KMS-11 (cell line): ENCODE measurements at regions not wholly inside any gene's neighbourhood (a gene's known extent, or its start where the extent isn't known, plus 50 kb on each side); places are given as distances from the start of the nearest gene placed in this dataset.

Source experiments
- H2AFZ ChIP-seq: fragments of 200-600 bp; sonication (generic); 2 replicates; pipeline ENCODE4 v1.6.1; 2016; ENCODE audit warnings: antibody characterized with exemption, mixed run types, low read depth
- H3K27ac ChIP-seq: fragments of 200-600 bp; sonication (generic); 2 replicates; pipeline ENCODE4 v1.6.1; 2016; ENCODE audit warnings: mild to moderate bottlenecking, mixed run types
- H3K27me3 ChIP-seq: fragments of 200-600 bp; sonication (generic); 2 replicates; pipeline ENCODE4 v1.6.1; 2017; ENCODE audit warnings: mild to moderate bottlenecking, low read depth, mixed run types, moderate library complexity; ENCODE audit not compliant: insufficient read depth
- H3K36me3 ChIP-seq: fragments of 200-600 bp; sonication (generic); 2 replicates; pipeline ENCODE4 v1.6.1; 2017; ENCODE audit warnings: mild to moderate bottlenecking, mixed run types; ENCODE audit not compliant: insufficient read depth
- H3K4me1 ChIP-seq: fragments of 200-600 bp; sonication (generic); 2 replicates; pipeline ENCODE4 v1.6.1; 2016; ENCODE audit warnings: mild to moderate bottlenecking, low read depth, mixed run types; ENCODE audit not compliant: poor library complexity, severe bottlenecking
- H3K4me2 ChIP-seq: fragments of 200-600 bp; sonication (generic); 2 replicates; pipeline ENCODE4 v1.7.0; 2016; ENCODE audit warnings: mild to moderate bottlenecking, mixed run types
- H3K4me3 ChIP-seq: fragments of 200-600 bp; sonication (generic); IDR thresholded peaks from 2 replicates; pipeline ENCODE4 v1.6.1; 2017; ENCODE audit warnings: low read depth, low read length, mixed read lengths; ENCODE audit not compliant: insufficient read depth
- H3K79me2 ChIP-seq: fragments of 200-600 bp; sonication (generic); 2 replicates; pipeline ENCODE4 v1.6.1; 2016; ENCODE audit warnings: low read depth, mixed run types; ENCODE audit not compliant: insufficient read depth
- H3K9ac ChIP-seq: fragments of 200-600 bp; sonication (generic); 2 replicates; pipeline ENCODE4 v1.6.1; 2016; ENCODE audit warnings: mild to moderate bottlenecking, mixed run types
- H4K20me1 ChIP-seq: fragments of 200-600 bp; sonication (generic); 2 replicates; pipeline ENCODE4 v1.6.1; 2016; ENCODE audit warnings: mild to moderate bottlenecking, mixed run types; ENCODE audit not compliant: insufficient read depth
- TF ChIP-seq, protein P1 (sequence below): fragments of 200-600 bp; sonication (generic); conservative IDR thresholded peaks from 2 replicates; pipeline ENCODE4 v1.6.1; 2017; ENCODE audit warnings: low read depth, mild to moderate bottlenecking, antibody characterized with exemption, low read length, moderate library complexity, mixed read lengths

DNA sequence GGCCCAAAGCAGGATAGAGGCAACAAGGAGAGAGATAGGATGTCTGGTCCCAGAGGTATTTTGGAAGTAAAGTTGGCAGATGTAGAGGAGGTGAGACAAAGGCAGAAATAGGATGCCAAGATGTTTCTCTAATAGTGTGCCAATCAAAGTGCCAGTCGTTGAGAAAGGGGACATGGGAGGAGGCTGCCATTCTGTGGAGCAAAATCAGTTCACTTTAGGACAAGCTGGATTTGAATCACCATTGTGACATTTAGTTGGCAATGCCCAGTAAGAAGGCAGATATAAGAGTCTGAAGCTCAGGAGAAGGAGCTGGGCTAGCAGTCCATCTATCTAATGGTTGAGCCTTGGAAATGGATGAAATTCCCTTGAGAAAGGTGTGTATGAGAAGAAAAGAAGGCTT lies 53.8 kb downstream of the ADRB2 start:
- Histone ChIP-seq H2AFZ (no peak overlapping the region), H3K27me3 (no peaks in the 10 kb centered on the region), H3K27ac (no peak overlapping the region), H3K36me3 (no peaks in the 10 kb centered on the region), H3K4me3 (no peak overlapping the region), H4K20me1 (no peaks in the 10 kb centered on the region), H3K9ac (no peak overlapping the region), H3K79me2 (no peaks in the 10 kb centered on the region), H3K4me2 (no peak overlapping the region), H3K4me1 (no peaks in the 10 kb centered on the region)
- TF ChIP-seq, protein P1, sequence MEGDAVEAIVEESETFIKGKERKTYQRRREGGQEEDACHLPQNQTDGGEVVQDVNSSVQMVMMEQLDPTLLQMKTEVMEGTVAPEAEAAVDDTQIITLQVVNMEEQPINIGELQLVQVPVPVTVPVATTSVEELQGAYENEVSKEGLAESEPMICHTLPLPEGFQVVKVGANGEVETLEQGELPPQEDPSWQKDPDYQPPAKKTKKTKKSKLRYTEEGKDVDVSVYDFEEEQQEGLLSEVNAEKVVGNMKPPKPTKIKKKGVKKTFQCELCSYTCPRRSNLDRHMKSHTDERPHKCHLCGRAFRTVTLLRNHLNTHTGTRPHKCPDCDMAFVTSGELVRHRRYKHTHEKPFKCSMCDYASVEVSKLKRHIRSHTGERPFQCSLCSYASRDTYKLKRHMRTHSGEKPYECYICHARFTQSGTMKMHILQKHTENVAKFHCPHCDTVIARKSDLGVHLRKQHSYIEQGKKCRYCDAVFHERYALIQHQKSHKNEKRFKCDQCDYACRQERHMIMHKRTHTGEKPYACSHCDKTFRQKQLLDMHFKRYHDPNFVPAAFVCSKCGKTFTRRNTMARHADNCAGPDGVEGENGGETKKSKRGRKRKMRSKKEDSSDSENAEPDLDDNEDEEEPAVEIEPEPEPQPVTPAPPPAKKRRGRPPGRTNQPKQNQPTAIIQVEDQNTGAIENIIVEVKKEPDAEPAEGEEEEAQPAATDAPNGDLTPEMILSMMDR, result no peak

DNA sequence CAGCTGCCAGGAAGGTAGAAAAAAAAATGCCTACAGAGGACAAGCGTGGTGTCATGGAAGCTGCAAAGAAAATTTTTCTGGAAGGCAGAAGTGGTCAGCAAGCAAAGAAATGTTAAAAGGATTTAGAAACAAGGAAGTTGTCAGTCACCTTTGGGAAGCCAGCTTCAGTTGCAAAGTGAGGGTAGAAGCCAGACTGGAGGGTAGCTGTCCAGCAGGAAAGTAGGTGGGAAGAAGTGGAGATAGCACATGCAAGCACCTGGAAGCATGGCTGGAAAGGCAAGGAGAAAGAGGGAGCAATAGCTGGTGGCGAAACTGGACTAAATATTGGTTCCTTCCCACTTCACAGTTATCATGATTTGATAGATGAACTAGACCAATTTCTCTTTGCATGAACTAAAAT lies 54.3 kb downstream of the ADRB2 start:
- no peak overlapping the region for H3K9ac ChIP-seq
- no peaks in the 10 kb centered on the region for H3K4me1 ChIP-seq
- no peaks in the 10 kb centered on the region for H3K27me3 ChIP-seq
- H3K36me3 ChIP-seq, result no peaks in the 10 kb centered on the region
- H3K79me2 ChIP-seq, result no peaks in the 10 kb centered on the region
- no peak overlapping the region for H3K4me3 ChIP-seq
- H3K4me2 ChIP-seq, result no peak overlapping the region
- TF ChIP-seq, protein P1, result no peak
- H3K27ac ChIP-seq, result no peak overlapping the region
- no peaks in the 10 kb centered on the region for H4K20me1 ChIP-seq
- H2AFZ ChIP-seq, result no peak overlapping the region

DNA sequence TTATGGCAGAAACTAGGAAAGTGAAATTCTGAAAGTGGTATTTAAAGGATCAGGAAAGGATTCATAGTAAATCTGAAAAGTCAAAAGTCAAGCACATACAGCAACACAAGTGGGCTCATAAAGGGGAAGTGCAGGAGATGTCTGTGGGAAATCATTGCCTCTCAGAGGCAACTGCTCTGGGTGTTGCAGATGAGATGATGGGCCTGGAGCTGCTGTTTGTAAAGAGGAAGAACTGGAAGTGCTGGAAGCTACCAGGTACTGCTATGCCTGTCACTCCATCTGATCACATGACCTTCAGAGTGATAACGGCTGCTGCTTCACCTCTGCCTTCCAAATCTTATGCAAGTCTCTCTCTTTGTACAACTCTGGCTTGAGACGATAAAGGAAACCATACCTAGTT lies 55.9 kb downstream of the ADRB2 start:
- H3K27ac ChIP-seq, result no peak overlapping the region
- H3K36me3 ChIP-seq, result no peaks in the 10 kb centered on the region
- H3K79me2 ChIP-seq, result no peaks in the 10 kb centered on the region
- no peak overlapping the region for H3K4me3 ChIP-seq
- TF ChIP-seq, protein P1, result no peak
- no peaks in the 10 kb centered on the region for H3K4me1 ChIP-seq
- H2AFZ ChIP-seq, result no peak overlapping the region
- no peak overlapping the region for H3K9ac ChIP-seq
- H3K4me2 ChIP-seq, result no peak overlapping the region
- no peaks in the 10 kb centered on the region for H3K27me3 ChIP-seq
- H4K20me1 ChIP-seq, result no peaks in the 10 kb centered on the region

DNA sequence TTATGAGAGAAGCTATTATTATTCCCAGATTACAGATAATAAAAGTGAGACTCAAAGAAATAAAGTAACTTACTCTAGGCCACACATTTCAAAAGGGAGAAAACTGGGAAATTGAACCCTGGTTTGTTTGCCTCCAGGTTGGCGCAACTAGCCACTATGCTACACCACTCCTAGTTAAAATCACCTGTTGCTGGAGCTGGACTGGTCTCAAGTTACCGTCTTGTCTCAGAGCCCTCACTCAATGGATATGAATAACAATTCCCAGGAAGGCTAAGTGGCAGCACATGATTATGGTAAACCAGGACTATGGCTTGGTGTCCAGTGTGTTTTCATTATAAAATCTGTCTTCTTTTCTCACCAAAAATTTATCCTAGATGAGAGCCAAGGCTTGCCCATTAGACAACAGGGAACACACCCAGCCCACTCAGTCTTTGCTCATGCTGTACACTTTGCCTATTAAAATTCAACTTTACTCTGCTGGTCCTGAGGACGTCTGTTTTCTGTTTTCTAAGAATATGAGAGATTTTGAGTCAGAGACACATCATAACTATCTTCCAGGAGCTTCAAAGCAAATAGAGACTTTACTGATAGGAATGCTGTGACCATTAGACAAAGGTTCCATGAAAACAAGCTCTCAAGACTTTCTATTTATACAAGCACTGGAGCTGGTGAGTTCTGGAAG lies 58.1 kb downstream of the ADRB2 start:
- no peak overlapping the region for H3K4me2 ChIP-seq
- H2AFZ ChIP-seq, result no peak overlapping the region
- H3K27me3 ChIP-seq, result no peaks in the 10 kb centered on the region
- no peak overlapping the region for H3K27ac ChIP-seq
- H3K4me1 ChIP-seq, result no peaks in the 10 kb centered on the region
- H3K9ac ChIP-seq, result no peak overlapping the region
- H3K4me3 ChIP-seq, result no peak overlapping the region
- no peaks in the 10 kb centered on the region for H4K20me1 ChIP-seq
- TF ChIP-seq, protein P1, result no peak
- no peaks in the 10 kb centered on the region for H3K79me2 ChIP-seq
- H3K36me3 ChIP-seq, result no peaks in the 10 kb centered on the region
